Left kidney (tissue), 1 donor: ENCODE measurements at regions not wholly inside any gene's neighbourhood (a gene's known extent, or its start where the extent isn't known, plus 50 kb on each side); places are given as distances from the start of the nearest gene placed in this dataset.
"Not testable (repeated sequence)": the region's sequence is repeated elsewhere in the genome, so short reads cannot be mapped to it uniquely, and the experiment has no call there.

ENCODE experiments used
- DNase-seq: peaks from one replicate; pipeline ENCODE4 v3.0.0-alpha.2; 2013

DNA sequence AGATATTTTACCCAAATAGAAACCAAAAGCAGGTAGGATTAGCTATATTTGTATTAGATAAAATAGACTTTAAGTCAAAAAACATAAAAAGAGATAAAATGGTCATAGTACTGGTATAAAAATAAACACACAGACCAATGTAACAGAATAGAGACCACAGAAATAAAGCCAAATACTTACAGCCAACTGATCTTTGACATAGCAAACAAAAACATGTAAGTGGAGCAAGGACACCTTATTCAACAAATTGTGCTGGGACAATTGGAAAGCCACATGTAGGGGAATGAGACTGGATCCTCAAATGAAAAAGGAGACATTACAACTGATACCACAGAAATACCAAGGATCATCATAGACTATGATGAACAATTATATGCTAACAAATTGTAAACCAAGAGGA, 94.5 kb upstream of the SIRPG start:
- DNase-seq, result no peak

DNA sequence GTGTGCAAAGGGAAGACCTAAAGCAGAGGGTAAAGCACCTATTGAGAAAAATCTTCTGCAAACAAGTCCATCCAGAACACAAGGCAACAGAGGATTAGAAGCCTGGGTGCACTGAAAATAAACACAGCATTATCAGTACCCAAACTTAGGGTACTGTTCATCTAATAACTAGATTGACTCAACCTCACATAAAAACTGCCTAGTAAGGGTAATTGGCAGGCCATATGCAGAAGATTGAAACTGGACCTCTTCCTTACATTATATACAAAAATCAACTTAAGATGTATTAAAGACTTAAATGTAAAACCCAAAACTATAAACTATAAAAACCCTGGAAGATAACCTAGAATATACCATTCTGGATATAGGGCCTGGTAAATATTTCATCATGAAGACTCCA, 91.2 kb upstream of the SIRPG start:
- DNase-seq, result no peak

- DNase-seq, result no peak
Observed at GRCh38 chr20:1747953-1748577, 90.5 kb upstream of the SIRPG start.

GRCh38 chr20:1742049-1742434, 84.5 kb upstream of the SIRPG start:
- not testable (repeated sequence) for DNase-seq

DNA sequence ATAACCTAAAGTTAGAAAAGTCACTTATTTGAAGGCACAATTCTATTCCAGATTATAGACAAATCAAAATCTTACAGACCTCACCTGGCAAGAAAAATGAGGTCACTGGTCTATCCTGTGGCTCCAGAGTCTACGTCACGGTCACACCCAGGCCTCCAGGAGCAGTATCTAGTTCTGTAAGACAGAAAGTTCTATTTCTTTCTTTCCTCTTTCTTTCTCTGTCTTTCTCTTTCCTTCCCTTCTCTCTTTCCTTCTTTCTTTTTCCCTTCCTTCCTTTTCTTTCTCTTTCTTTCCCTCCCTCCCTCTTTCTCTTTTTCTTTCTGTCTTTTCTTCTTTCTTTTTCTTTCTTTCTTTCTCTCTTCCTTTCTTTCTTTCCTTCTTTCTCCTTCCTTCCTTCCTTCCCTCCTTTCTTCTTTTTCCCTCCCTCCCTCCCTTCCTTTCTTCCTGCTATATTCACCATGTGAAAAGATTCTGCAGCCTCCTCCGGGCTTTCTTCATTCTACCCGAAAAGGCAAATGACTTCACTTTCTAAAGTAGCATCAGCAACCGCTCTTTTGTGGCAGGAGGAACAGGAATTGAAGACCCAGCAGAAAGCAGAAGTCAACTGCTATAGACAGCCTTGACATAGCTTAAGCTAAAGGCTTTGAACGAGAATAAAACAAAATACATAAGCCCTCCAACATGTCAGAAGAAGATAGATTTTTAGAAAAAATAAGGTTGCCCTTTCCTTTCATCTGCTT, 83.9 kb upstream of the SIRPG start:
- DNase-seq, result no peak

GRCh38 chr20:1737134-1737533, 79.6 kb upstream of the SIRPG start:
- DNase-seq, result no peak

- DNase-seq, result no peak
Observed at GRCh38 chr20:1735417-1736089, 78.0 kb upstream of the SIRPG start.

DNA sequence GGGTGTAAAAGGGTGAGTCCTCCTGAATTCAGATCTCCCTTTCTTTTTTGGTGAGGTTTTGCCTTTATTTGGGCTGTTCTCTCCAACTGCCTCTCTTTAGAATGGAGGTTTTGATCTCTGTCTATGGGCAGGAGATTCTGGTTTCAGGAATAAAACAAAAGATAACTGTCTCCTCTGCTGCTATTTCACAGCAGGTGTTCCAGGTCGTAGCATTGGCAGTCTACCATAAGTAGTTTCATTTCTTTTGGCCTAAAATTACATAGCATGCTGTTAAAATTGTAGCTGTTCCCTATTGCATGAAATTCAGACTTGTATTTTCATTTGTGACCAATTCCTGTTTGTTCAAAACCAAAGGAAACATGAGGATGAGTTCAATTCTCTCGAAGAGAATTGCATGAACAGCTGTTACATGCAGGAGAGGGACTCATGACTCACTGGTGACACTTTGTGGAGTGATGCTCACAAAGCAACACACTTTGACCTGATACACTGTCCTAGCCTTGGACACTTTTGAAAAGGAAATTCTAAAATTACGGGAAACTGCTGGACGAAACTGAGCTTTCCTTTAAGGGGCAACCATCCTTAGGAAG, 76.8 kb upstream of the SIRPG start:
- no peak for DNase-seq

DNA sequence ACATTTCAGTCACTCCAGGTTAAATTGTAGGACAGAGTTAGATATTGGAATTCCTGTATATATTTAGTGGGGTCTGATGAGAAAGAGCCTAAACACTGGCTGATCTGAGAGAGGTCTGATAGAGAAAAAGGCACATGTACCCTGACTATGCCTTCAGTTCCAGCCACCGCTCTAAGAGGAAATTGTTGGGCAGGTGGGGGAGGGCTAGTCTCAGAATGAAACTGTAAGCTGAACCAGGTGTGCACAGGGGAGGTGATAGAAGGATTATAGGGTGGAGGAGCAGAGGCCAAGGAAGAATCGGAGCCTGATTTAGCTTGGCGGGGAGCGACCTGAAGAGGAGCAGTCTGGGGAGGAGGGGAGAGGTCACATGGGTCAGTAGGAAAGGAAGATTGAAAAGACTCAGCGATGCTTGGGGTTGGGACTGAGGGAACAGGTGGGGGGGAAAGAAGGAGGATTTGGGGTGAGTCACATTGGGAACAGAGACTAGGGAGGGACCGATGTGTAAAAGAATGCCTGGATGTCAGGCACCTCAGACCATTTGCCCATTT, 74.3 kb upstream of the SIRPG start:
- DNase-seq, result not testable (repeated sequence)

GRCh38 chr20:1730981-1731711, 73.6 kb upstream of the SIRPG start:
- not testable (repeated sequence) for DNase-seq

- DNase-seq, result not testable (repeated sequence)
Observed at GRCh38 chr20:1727303-1727702, 69.7 kb upstream of the SIRPG start.

DNA sequence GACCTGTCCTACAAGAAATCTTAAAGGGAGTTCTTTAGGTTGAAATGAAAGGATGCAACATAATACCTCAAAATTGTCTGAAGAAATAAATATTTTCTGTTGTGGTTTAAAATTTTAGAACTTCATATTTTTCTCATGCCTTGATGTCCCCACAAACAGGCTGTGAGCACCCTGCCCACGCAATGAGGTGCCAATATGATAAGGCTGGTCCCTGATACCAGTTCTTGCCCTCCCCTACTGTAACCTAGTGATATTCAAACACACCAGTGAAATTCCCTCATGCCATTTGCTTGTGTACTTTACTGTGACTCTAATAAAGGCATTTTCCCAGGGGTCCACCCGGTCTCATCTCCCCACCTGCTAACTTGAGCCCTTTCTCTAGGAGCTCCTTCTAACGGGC, 67.3 kb upstream of the SIRPG start:
- no peak for DNase-seq

DNA sequence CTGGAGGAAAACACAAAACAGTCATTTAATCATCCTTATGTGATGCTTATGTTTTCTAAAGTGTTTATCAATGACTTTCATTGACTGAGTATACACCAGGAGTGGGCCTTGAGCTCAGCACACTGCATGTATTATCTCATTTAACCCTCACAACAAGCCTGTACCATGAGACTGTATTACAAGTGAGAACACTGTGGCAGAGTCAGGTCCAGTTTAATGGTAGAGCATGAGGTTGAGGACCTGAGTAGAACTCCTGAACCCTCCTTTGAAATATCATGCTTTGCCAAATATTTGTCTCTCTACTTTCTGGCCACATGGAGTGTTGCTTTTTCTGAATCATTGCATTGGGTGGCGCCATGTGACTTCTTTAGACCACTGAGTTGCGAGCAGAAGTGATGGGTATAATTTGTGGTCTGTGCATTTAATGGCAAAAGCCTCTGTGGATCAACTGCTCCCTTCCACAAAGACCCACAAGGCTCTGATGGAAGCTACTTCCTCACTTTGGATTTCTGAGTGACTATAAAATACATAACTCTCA, 65.0 kb upstream of the SIRPG start:
- no peak for DNase-seq

DNA sequence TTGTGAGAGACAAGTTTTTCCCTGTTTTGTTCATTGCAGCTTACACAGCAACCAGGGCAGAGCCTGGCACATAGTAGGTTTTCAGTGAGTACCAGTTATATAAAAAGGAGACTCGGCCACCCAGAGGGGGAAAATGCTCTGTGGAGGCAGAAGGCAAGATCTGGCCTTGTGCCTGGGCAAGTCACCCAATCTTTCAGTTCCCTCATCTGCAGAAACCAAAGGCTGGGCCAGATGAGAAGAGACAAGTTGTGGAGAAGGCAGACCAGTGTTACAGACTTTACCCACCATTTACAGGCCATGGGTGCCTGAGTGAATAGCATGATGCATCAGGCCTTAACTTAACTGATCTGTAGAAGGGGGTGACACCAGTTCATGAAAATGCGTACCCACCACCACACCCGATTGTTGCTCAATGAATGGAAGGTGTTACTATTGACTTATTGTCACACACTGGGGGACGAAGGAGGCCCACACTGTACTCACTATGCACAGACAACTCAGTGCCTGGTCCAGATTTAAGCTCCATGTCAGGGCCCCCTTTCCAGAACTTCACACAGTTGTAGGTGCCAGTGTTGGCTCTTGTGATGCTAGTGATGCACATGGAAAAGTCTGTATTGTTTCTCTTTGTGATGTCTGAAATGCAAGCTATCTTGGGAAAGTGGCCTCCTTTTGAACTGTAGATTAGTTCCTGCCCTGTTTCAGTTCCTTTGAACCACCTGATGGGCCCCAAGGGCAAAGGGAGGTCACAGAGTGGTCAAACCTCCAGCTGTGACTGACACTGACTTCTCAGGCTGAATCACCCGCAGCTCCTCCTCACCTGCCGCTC, 64.3 kb upstream of the SIRPG start:
- no peak for DNase-seq

- no peak for DNase-seq
Observed at GRCh38 chr20:1720845-1721475, 63.4 kb upstream of the SIRPG start.

GRCh38 chr20:1720226-1720625, 62.6 kb upstream of the SIRPG start:
- DNase-seq, result no peak

GRCh38 chr20:1718604-1719384, 61.2 kb upstream of the SIRPG start:
- no peak for DNase-seq

DNA sequence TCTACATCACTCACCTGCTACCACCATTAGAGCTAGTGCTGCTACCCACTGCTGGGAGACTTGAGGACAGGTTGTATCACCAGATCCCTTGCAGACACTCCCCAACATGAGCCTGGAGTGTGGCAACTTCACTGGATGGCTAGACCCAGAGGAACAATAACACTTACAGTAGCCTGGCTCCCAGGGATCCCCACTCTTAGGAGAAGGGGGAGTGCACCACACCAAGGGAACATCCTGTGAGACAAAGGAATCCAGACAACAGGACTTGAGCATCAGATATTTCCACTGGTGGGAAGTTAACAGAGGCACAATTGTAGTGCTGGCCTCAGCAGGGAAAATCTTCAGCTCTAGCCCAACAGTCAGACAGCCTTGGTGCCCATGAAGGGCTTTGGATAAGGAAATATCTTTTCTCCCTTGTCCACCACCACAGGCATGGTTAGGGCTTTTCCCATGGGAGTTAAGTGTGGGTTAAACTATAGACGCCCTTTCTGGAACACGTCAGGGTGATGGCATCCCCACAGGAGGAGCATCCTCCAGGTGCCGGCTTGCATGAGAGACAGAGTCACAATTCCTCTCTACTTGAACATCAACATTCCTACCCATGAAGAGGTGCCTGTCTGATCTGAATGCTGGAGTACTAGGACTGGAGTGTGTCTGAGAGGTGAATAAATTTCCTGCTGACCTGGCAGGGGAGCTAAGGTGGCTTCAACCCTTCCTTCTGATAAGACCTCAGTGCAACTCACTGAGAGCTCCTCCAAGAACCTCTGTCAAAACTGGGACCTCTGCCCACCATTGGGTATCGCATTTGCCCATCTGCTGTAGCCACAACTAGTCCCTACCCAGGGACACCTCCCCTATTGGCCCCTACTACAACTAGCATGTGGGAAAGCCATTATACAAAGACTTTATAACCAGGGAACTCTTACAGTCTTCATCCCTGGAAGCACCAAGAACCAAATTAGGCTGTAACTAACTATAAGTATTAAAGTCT, 55.4 kb upstream of the SIRPG start:
- DNase-seq, result no peak
